Activated T-cell treated with anti-CD3 and anti-CD28 coated beads, Interleukin-2, amount 50 U/mL, for 24 hours (primary cell): ENCODE measurements at regions not wholly inside any gene's neighbourhood (a gene's known extent, or its start where the extent isn't known, plus 50 kb on each side); places are given as distances from the start of the nearest gene placed in this dataset.
"Not testable (repeated sequence)": the region's sequence is repeated elsewhere in the genome, so short reads cannot be mapped to it uniquely, and the experiment has no call there.

Source experiments
- DNase-seq: peaks from one replicate; pipeline ENCODE4 v3.0.0-alpha.2; 2020
- H3K27ac Mint-ChIP-seq: 2 replicates; pipeline ENCODE4 v1.8.0; 2020; ENCODE audit warnings: mild to moderate bottlenecking, mixed read lengths
- H3K27me3 Mint-ChIP-seq: 2 replicates; pipeline ENCODE4 v1.8.0; 2020; ENCODE audit warnings: mixed read lengths
- H3K36me3 Mint-ChIP-seq: 2 replicates; pipeline ENCODE4 v1.8.0; 2020; ENCODE audit warnings: low read depth, mixed read lengths
- H3K4me1 Mint-ChIP-seq: 2 replicates; pipeline ENCODE4 v1.8.0; 2020; ENCODE audit warnings: low read depth, mixed read lengths
- H3K4me3 Mint-ChIP-seq: 2 replicates; pipeline ENCODE4 v1.8.0; 2020; ENCODE audit warnings: mild to moderate bottlenecking, moderate library complexity, mixed read lengths
- H3K9me3 Mint-ChIP-seq: 2 replicates; pipeline ENCODE4 v1.8.0; 2020; ENCODE audit warnings: mixed read lengths

- Mint-ChIP-seq H3K9me3 (no peaks in the 10 kb centered on the region), H3K4me1 (no peaks in the 10 kb centered on the region), H3K27me3 (peaks cover 8% of the 10 kb centered on the region), H3K27ac (no peak overlapping the region), H3K4me3 (no peak overlapping the region), H3K36me3 (no peaks in the 10 kb centered on the region)
- no peak for DNase-seq
These were observed 299.9 kb upstream of the ADARB2 start for GRCh38 chr10:2037246-2037645.

DNA sequence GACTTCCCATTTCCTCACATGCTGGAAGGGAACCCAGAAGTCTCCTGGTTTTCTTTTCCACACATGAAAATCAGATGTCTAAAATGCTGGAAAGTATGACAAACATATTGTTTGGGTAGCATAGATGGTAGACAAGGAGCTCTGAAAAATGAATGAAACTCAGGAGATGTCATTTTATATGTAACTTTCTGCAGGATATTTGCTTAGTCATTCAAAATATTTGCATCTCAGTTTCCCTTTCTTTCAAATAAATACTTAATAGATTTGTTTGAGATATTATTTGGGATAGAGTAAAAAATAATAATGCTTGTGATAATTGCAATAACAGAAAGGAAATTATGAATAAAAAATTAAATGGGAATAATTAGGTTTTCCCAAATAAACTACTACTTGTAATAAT, 298.9 kb upstream of the ADARB2 start:
- no peaks in the 10 kb centered on the region for H3K36me3 Mint-ChIP-seq
- DNase-seq, result no peak

DNA sequence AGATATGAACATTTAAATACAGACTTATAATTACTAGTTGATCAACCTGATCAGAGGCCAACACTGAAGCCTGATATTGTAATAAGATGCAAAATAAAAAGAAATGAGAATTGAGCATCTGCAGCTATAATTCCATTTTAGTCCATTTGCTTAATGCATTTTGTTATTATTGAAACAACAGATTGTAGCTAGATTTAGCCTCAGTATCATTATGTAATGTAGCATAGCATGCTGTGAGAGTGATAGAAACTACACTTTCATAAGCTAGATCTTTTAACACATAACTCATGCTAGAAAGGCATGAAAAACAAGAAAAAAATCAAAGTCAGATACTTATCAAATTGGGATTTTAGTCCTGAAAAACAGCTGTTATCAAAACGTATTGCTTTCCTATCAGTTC, 292.7 kb upstream of the ADARB2 start:
- Mint-ChIP-seq H3K27me3 (no peaks in the 10 kb centered on the region), H3K4me3 (no peak overlapping the region), H3K27ac (no peak overlapping the region), H3K4me1 (no peaks in the 10 kb centered on the region), H3K9me3 (no peaks in the 10 kb centered on the region), H3K36me3 (no peaks in the 10 kb centered on the region)
- no peak for DNase-seq

More for the DNA sequence above, 298.9 kb upstream of the ADARB2 start:
- H3K27ac Mint-ChIP-seq, result no peak overlapping the region
- no peak overlapping the region for H3K4me3 Mint-ChIP-seq
- peaks cover 8% of the 10 kb centered on the region for H3K27me3 Mint-ChIP-seq
- no peaks in the 10 kb centered on the region for H3K9me3 Mint-ChIP-seq
- H3K4me1 Mint-ChIP-seq, result no peaks in the 10 kb centered on the region

- Mint-ChIP-seq H3K27me3 (peaks cover 4% of the 10 kb centered on the region), H3K27ac (no peak overlapping the region), H3K9me3 (no peaks in the 10 kb centered on the region), H3K4me3 (no peak overlapping the region), H3K4me1 (no peaks in the 10 kb centered on the region), H3K36me3 (no peaks in the 10 kb centered on the region)
- DNase-seq, result no peak
These were observed 289.6 kb upstream of the ADARB2 start for GRCh38 chr10:2026936-2027335.

- DNase-seq, H3K27me3 Mint-ChIP-seq, H3K4me1 Mint-ChIP-seq: not testable (repeated sequence)
These were observed 287.4 kb upstream of the ADARB2 start for GRCh38 chr10:2024750-2025149.

DNA sequence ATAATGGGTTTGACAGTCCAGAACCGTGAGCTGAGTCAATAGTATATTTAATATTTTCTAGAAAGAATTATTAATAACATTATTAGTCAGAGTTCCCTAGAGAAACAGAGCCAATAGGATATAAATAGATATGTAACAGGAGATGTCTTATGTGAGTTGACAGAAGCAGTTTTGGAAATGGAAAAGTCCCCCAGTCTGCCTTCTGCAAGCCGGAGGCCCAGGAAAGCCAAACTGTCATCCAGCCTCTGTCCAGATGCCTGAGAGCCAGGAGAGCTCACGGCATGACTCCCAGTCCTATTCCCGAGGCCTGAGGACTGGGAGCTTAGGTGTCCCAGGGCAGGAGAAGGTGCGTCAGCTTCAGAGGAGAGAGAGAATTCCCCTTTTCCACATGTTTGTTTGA, 286.4 kb upstream of the ADARB2 start:
- Mint-ChIP-seq H3K4me3 (no peak overlapping the region), H3K27me3 (peaks cover 4% of the 10 kb centered on the region), H3K4me1 (no peaks in the 10 kb centered on the region), H3K36me3 (no peaks in the 10 kb centered on the region), H3K9me3 (no peaks in the 10 kb centered on the region), H3K27ac (no peak overlapping the region)
- no peak for DNase-seq

More at GRCh38 chr10:2024750-2025149, 287.4 kb upstream of the ADARB2 start:
- not testable (repeated sequence) for H3K9me3 Mint-ChIP-seq, H3K27ac Mint-ChIP-seq, H3K36me3 Mint-ChIP-seq, H3K4me3 Mint-ChIP-seq

GRCh38 chr10:2022401-2022800, 285.1 kb upstream of the ADARB2 start:
- peaks cover 4% of the 10 kb centered on the region for H3K27me3 Mint-ChIP-seq
- no peak overlapping the region for H3K27ac Mint-ChIP-seq
- no peaks in the 10 kb centered on the region for H3K4me1 Mint-ChIP-seq
- no peaks in the 10 kb centered on the region for H3K9me3 Mint-ChIP-seq
- H3K36me3 Mint-ChIP-seq, result no peaks in the 10 kb centered on the region
- no peak overlapping the region for H3K4me3 Mint-ChIP-seq
- no peak for DNase-seq

DNA sequence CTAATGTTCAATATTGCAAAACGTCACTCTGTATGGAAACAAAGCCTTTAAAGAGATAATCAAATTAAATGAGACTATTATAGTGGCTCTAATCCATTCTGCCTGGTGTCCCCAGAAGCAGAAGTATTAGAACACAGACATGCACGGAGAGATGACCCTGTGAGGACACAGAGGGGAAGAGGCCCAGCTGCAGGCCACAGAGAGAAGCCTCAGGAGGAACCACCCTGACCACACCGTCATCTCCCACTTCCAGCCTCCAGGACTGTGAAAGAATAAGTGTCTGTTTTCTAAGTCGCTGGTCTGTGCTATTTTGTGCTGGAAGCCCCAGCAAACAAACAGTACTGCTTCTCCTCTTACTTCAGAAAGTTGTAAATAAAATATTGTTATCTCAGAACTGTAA, 283.5 kb upstream of the ADARB2 start:
- Mint-ChIP-seq H3K4me1 (no peaks in the 10 kb centered on the region), H3K27ac (no peak overlapping the region), H3K4me3 (no peak overlapping the region), H3K9me3 (no peaks in the 10 kb centered on the region), H3K27me3 (peaks cover 4% of the 10 kb centered on the region), H3K36me3 (no peaks in the 10 kb centered on the region)
- no peak for DNase-seq

DNA sequence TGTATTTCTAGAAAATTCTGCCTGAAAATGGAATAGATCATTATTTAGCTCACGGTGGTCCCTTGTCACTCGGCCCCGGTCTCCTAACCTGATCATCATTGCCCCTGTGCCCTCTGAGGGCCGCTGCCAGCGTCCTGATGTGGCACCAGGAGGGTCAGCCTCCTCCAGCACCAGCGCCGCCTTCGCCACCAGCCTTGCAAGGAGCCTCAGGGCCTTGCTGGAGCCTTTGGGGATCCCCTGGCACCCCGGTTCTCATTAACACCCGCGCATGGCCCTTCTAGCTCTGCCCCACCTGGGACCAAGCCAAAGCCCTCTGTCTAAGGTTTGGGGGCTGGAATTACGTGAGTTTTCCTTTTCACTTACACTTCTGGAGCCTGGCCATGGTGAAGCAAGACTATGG, 282.5 kb upstream of the ADARB2 start:
- DNase-seq, result no peak
- Mint-ChIP-seq H3K4me3 (no peak overlapping the region), H3K27me3 (peaks cover 4% of the 10 kb centered on the region), H3K27ac (no peak overlapping the region), H3K4me1 (no peaks in the 10 kb centered on the region), H3K9me3 (no peaks in the 10 kb centered on the region), H3K36me3 (no peaks in the 10 kb centered on the region)

- DNase-seq, result no peak
These were observed 282.0 kb upstream of the ADARB2 start for GRCh38 chr10:2019281-2019680.

DNA sequence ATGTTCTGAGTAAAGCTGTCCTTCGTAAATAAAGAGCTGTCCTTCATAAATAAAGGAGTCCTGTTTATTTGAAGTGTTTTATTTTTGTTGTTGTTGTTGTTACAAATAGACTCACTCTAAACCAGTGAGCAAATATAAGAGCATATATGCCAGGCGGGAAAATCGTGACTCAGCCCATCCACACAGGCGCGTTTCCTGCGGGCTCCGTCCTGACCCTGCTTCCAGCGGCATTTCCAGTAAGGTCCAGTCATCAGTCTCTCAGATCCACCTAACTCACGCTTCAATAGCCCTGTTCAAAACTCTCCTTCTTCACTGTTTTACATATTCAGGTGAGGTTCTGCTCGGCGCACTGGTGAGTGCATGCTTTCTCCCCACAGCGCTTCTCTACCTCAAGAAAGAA, 277.2 kb upstream of the ADARB2 start:
- H3K4me1 Mint-ChIP-seq, result no peaks in the 10 kb centered on the region
- H3K9me3 Mint-ChIP-seq, result no peaks in the 10 kb centered on the region
- DNase-seq, result no peak
- H3K4me3 Mint-ChIP-seq, result no peak overlapping the region
- no peaks in the 10 kb centered on the region for H3K36me3 Mint-ChIP-seq
- H3K27ac Mint-ChIP-seq, result no peak overlapping the region
- no peaks in the 10 kb centered on the region for H3K27me3 Mint-ChIP-seq

More at GRCh38 chr10:2019281-2019680, 282.0 kb upstream of the ADARB2 start:
- Mint-ChIP-seq H3K27ac (no peak overlapping the region), H3K4me3 (no peak overlapping the region), H3K36me3 (no peaks in the 10 kb centered on the region), H3K4me1 (no peaks in the 10 kb centered on the region), H3K27me3 (peaks cover 2% of the 10 kb centered on the region), H3K9me3 (no peaks in the 10 kb centered on the region)

GRCh38 chr10:2012209-2012608, 274.9 kb upstream of the ADARB2 start:
- Mint-ChIP-seq H3K27ac (no peak overlapping the region), H3K27me3 (no peaks in the 10 kb centered on the region), H3K36me3 (no peaks in the 10 kb centered on the region), H3K4me3 (no peak overlapping the region), H3K4me1 (no peaks in the 10 kb centered on the region), H3K9me3 (no peaks in the 10 kb centered on the region)
- DNase-seq, result no peak

- no peaks in the 10 kb centered on the region for H3K4me1 Mint-ChIP-seq
These were observed 273.9 kb upstream of the ADARB2 start for GRCh38 chr10:2011106-2011716.

GRCh38 chr10:2005546-2005945, 268.2 kb upstream of the ADARB2 start:
- no peaks in the 10 kb centered on the region for H3K36me3 Mint-ChIP-seq
- H3K27me3 Mint-ChIP-seq, result no peaks in the 10 kb centered on the region
- H3K4me3 Mint-ChIP-seq, result no peak overlapping the region
- no peaks in the 10 kb centered on the region for H3K4me1 Mint-ChIP-seq
- no peak for DNase-seq
- no peak overlapping the region for H3K27ac Mint-ChIP-seq
- no peaks in the 10 kb centered on the region for H3K9me3 Mint-ChIP-seq

More at GRCh38 chr10:2011106-2011716, 273.9 kb upstream of the ADARB2 start:
- Mint-ChIP-seq H3K36me3 (no peaks in the 10 kb centered on the region), H3K27ac (no peak overlapping the region), H3K9me3 (no peaks in the 10 kb centered on the region), H3K4me3 (no peak overlapping the region), H3K27me3 (no peaks in the 10 kb centered on the region)
- no peak for DNase-seq

GRCh38 chr10:1992930-1993329, 255.6 kb upstream of the ADARB2 start:
- H3K4me1 Mint-ChIP-seq, result no peaks in the 10 kb centered on the region
- peaks cover 3% of the 10 kb centered on the region for H3K27me3 Mint-ChIP-seq
- no peak overlapping the region for H3K27ac Mint-ChIP-seq
- no peak for DNase-seq
- no peak overlapping the region for H3K4me3 Mint-ChIP-seq
- H3K36me3 Mint-ChIP-seq, result no peaks in the 10 kb centered on the region
- H3K9me3 Mint-ChIP-seq, result no peaks in the 10 kb centered on the region

- peaks cover 8% of the 10 kb centered on the region for H3K27me3 Mint-ChIP-seq
- H3K36me3 Mint-ChIP-seq, result no peaks in the 10 kb centered on the region
- H3K27ac Mint-ChIP-seq, result no peak overlapping the region
- no peaks in the 10 kb centered on the region for H3K9me3 Mint-ChIP-seq
- no peaks in the 10 kb centered on the region for H3K4me1 Mint-ChIP-seq
- DNase-seq, result no peak
- no peak overlapping the region for H3K4me3 Mint-ChIP-seq
These were observed 251.8 kb upstream of the ADARB2 start for GRCh38 chr10:1989090-1989489.
